ENCODE measurements at regions not wholly inside any gene's neighbourhood (a gene's known extent, or its start where the extent isn't known, plus 50 kb on each side); places are given as distances from the start of the nearest gene placed in this dataset.
"Not testable (repeated sequence)": the region's sequence is repeated elsewhere in the genome, so short reads cannot be mapped to it uniquely, and the experiment has no call there.

DNA sequence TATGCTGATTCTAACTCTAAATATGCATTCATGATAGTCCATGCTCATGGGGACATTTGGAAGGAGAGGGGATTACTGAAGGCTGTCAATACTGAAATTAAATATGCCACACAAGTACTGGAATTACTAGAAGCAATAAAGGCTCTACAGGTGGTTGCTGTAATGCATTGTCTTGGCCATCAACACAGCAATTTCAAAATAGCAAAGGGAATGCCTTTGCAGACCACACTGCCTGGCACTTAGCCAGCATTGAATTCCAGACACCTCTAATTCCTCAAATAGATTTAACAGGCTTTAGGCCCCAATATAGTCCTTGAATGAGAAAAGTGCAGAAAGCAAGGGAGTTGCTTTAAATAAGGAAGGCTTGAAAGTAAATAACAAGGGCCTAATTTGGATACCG, 115.8 kb upstream of the PLCL2 start:
- peak in 1 of 3 donors; percentile 31 for DNase-seq

DNA sequence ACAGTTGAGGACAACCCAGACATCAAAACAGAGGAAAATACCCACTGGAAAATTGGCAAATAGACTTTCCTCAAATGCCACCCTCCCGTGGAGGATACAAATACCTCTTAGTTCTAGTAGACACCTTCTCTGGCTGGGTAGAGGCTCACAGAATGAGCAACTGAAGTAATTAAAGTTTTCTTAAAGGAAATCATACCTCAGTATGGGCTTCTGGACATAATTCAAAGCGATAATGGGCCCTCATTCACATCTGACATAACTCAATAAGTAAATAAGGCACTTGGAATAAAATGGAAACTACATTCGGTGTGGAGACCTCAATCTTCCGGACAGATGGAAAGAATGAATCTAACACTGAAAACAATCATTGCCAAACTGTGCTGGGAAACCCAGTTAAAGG, 115.2 kb upstream of the PLCL2 start:
- no peak for DNase-seq

DNA sequence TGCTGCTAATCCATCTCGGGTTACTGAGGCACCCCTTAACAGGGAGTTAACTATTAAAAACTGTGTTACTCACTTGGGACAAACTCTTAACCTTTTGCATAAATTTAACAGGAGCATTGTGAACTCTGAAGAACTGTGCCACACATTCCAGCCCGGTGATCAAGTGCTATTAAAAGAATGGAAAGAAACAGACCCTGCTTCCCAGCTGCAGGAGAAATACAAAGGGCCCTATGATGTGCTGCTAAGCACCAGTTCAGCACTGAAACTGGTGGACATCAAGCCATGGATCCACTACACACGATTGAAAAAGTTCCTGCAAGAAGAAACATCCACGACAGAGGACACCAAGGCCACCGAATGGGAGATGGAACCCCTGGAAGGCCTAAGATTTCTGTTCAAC, 114.7 kb upstream of the PLCL2 start:
- DNase-seq = no peak

DNA sequence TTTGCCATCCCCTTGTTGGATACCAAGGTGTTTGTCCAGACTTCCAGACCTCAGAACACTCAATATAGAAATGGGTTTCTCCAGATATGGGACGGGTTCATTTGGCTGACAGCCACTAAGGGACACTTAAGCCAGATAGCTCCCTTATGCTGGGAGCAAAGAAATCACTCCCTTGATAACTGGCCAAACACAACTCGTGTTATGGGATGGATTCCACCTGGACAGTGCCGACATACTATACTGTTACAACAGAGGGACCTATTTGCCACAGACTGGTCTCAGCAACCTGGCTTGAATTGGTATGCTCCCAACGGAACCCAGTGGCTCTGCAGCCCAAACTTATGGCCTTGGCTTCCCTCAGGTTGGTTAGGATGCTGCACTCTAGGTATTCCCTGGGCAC, 114.0 kb upstream of the PLCL2 start:
- DNase-seq = no peak

DNA sequence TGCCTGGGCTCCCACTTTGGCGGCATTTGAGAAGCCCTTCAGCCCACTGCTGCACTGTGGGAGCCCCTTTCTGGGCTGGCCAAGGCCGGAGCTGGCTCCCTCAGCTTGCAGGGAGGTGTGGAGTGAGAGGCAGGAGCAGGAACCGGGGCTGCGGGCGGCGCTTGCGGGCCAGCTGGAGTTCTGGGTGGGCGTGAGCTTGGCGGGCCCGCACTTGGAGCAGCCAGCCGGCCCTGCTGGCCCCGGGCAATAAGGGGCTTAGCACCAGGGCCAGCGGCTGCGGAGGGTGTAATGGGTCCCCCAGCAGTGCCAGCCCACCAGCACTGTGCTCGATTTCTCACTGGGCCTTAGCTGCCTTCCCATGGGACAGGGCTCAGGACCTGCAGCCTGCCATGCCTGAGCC, 111.2 kb upstream of the PLCL2 start:
- not testable (repeated sequence) for DNase-seq

DNA sequence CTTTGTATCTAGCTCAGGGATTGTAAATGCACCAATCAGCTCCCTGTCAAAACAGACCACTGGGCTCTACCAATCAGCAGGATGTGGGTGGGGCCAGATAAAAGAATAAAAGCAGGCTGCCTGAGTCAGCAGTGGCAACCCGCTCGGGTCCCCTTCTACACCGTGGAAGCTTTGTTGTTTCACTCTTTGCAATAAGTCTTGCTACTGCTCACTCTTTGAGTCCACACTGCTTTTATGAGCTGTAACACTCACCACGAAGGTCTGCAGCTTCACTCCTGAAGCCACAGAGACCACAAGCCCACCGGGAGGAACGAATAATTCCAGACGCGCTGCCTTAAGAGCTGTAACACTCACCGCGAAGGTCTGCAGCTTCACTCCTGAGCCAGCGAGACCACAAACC, 110.2 kb upstream of the PLCL2 start:
- DNase-seq = not testable (repeated sequence)

DNA sequence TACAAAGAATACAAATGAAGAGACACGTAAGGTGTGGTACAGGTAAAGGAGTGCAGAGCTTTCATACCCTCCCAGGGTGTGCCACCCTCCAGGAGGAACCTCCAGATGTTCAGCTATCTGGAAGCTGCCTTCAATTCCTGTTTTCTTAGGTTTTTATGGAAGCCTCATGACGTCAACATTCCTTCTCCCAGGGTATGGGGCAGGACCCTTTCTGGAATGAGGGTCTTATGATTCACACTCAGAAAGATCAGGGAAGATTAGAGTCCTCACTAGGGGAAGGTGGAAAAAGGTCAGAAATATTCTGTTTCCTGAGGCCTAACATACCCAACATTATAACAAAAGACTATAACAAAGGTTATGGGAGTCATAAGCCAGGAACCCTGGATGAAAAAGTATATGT, 99.8 kb upstream of the PLCL2 start:
- DNase-seq = no peak

DNA sequence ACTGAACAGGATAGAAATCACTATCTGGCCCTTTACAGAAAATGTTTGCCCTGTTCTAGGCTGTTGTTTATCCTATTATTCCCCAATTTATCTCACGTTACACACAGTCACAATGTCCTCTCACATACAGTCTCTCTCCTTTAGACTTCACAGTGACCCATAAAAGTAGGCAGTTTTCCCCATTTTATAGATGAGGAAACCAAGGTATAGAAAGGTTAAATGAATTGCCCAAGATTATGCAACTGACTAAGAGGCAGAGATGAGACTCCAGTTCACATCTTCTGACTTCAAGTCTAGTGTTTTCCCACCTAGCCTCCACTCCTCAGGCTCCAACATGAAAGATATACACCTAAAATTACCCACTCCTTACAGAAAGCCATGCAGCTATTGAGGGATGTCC, 99.3 kb upstream of the PLCL2 start:
- no peak for DNase-seq

DNA sequence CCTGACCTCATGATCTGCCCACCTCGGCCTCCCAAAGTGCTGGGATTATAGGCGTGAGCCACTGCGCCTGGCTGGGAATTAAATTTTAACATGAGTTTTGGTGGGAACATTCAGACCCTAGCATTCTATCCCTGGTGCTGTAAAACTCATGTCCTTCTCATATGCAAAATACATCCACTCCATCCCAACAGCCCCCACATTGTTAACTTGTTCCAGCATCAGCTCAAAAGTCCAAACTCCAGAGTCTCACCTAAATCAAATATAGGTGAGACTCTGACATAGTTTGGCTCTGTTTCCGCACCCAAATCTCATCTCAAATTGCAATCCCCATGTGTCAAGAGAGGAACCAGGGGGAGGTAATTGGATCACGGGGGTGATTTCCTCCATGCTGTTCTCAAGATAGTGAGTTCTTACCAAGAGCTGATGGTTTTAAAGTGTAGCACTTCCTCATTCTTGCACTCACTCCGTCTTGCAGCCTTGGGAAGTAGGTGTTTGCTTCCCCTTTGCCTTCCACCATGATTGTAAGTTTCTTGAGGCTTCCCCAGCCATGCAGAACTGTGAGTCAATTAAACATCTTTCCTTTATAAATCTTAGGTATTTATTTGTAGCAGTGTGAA, 96.2 kb upstream of the PLCL2 start:
- peak in 1 of 3 donors; percentile 23 for DNase-seq

DNA sequence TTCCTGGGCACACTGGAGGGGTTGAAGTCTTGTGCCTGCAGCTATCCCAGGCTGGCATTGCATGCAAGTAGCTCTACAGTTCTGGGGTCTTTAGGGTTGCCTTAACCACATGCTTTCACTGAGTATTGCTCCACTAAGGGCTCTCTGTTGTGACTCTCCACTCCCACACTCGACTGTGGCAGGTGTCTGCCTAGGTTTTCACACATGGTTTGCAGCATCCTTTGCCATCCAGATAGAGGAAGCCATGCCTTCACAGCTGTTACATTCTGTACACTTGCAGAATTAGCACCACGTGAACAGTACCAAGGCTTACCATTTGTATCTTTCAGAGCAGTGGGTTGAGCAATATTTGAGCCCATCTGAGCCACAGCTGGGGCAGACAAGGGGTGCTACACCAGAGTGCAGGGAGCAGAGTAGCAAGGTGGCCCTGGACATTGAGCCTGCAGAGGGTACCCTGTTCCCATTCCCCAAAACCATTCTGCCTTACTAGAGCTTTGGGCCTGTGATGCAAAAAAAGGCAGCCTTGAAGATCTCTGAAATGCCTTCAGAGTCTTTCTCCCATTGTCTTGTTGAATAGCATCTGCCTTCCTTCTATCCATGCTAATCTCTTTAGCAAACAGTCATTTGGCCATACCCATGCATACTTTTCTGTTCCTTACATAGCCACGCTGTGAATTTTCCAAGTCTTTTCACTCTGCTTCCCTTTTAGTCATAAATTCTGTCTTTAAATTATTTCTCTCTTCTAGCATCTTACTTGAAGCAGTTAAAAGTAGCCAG, 95.2 kb upstream of the PLCL2 start:
- peak in 1 of 3 donors; percentile 19 for DNase-seq

DNA sequence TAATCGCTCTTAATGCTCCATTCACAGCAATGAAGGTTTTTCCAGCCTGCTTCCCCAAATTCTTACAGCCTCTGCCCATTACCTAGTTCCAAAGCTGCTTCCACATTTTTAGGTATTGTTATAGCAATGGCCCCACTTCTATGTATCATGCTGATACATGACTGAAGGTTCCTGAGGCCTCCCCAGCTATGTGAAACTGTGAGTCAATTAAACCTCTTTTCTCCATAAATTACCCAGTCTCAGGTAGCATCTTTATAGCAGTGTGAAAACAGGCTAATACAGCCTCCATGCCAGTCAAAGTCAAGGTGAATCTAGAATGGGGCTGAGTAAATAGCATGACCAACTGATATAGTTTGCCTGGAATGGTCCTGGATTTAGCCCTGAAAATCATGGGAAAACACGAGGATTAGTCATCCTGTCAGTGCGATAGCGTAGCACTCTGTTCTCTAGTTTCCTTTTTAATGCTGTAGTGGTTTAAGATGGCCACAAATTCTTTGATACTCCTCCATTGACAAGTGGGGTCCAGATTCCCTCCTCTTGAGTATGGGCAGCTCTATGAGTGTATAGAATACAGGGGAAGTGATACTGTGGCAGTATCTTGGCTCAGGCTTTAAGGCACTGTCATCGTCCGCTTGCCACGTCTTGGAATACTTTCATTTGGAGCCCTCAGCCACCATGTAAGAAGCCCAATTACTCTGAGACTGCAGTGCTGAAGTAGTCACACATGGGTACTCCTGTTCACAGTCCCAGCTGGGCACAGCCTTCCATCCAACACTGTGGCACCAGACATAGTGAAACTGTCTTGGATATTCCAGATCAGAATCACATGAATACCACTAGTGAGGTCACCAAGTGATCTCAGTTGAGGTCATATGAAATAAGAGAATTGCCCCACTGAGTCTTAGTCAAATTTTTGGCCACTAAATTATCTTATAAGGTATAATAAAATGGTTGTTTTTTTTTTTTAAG, 94.0 kb upstream of the PLCL2 start:
- no peak for DNase-seq

DNA sequence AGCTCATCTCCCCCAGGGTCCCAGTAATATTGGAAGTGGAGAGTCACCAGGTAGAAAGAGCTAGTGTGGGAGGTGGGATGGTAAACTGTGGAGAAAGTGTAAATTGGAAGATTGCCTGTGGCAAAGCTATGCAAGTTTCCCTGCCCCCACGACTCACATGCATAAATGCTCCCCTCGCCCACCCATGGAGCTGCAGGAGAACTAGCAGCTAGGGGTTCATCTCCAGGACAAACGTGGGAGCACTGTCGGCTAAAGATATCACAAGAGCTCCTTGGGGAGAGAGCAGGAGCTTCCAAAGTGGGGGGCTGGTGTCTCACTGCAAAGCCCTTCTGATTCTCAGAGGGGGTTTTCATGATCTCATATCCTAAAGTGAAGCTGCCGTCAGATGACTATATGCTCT, 91.4 kb upstream of the PLCL2 start:
- no peak for DNase-seq

DNA sequence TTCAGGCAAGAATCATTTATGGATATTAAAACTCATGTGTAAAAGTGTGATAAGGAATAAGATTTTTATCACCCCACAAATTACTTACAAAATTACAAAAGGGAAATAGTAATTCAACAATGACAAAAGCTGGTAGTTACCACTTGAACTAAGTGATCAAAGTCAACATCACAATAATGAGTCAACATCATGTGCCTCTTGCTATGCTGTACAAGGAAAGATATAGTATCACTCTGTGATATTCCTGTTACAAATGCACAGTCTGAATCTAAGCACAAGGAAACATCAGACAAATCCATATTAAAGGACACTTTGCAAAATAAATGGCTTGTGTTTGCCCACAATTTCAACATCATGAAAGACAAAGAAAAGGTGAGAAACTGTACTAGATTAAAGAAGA, 90.5 kb upstream of the PLCL2 start:
- no peak for DNase-seq

DNA sequence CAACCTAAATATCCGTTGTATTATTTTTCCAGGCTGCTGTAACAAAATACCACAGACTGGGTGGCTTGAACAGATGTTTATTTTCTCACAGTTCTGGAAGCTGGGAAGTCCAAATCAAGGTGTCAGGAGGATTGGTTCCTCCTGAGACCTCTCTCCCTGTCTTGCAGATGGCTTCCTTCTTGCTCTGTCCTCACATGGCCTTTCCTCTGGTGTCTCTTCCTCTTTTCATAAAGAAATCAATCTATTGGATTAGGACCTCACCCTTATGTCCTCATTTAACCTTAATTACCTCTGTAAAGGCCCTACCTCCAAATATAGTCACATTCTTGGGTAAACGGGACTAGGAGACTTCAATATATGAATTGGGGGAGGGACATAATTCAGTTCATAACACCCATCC, 89.2 kb upstream of the PLCL2 start:
- no peak for DNase-seq

DNA sequence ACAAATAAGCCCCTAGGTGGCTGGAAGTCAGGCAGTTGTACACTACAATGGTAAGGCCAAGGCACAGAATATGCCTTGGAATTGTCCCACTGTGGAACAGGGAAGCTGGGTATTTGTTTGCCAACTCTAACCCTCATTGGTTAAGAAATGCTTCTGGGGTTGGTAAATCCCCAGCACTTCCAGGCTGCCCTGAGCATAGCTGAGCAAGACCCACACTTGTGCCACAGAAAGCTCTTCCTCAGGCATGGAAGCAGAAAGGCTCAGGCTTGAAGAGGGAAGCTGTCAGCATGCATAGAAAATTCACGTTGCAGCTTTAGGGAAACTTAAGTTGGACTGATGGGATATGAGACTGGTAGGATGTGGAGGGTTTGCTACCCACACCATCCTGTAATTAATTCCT, 86.9 kb upstream of the PLCL2 start:
- no peak for DNase-seq

DNA sequence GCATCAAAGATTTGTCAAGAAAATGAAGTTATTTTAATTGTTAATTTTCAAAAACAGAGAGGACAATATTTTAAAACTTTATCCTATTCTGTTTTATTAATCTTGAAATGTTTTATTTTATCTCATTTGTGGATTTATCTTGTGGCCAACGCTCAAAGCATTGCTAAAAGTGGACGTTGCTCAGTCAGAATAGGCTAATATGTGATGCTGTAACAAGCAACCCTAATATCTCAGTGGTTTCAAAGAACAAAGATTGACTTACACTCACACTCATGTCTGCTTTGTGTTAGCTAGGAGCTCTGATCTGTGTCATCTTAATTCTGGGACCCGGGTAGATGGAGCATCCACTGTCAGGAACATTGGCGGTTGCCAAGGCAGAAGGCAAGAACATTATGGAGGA, 86.0 kb upstream of the PLCL2 start:
- DNase-seq = no peak

DNA sequence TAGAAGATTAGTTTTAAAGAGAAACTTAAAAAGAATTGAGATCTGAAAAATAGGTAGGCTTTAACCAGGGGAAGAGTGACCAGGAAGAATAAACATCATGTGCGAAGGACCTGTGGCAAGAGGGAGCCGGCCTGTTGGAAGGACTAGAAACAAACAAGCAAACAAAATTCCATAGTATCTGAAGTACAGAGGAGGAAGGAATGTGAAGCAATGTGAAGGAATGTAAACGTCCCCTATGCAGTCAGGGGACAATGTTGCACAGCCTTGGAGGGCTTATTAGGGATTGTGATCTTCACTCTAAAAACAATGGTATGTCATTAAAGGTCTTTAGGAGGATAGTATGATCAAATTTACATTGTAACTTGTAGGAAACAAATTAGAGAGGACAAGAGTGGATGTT, 84.4 kb upstream of the PLCL2 start:
- DNase-seq = no peak

DNA sequence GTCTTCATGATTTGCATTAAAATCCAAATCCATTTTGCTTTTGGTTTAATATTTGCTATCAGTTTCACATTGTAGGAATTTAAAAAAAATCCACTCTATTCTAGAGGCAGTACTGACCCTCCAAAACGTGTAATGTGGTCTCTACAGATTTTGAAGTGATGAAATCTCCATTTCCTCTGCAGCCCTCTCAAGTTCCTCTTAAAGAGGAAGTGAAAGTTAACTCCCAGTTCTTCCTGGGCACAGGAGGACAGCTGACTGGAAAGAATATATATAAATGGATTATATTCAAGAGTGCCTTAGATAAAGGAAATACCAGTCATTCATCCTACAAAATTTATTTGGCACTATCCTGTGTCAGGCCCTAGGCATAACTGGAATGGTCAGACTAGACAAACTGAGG, 83.5 kb upstream of the PLCL2 start:
- peak in 2 of 3 donors; percentile 14 to 40 for DNase-seq

DNA sequence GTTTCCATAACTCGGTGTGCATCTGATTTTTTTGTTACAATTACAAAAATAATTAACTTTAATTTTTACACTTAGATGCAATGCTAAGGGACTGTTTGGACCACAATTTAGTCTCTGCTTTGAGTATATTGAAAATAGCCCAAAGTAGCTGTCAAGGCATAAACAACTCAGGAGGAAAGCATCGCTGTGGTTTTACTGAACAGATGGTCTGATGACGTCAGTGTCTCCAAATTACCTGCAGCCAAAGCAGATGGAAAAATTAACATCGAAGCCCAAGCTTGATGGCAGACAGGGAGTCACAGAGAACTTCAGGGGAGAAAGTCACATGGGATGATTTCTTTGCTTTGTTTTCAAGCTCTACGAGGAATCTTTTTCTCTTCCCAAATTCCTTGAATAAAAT, 83.1 kb upstream of the PLCL2 start:
- peak; percentile 28 to 48 (median 30) for DNase-seq

DNA sequence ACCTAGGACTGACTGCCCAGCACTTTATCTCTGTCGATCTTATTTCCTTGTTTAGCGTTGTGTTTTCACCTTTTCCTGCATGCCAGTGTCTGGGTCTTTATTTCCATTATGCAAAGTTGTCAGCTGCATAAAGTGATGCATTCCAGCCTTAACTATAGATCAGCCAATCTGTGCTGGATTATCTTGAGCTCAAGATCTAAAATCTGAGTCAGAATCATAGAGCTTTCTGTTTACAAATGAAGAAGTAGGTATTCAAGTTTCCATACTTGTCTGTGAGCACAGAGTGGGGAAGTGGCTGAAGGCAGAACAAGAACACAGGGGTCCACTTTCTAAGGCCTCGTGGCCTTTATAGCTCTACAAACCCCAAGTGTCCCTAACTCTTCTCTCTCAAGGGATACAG, 82.4 kb upstream of the PLCL2 start:
- DNase-seq = peak in 1 of 3 donors; percentile 18

DNA sequence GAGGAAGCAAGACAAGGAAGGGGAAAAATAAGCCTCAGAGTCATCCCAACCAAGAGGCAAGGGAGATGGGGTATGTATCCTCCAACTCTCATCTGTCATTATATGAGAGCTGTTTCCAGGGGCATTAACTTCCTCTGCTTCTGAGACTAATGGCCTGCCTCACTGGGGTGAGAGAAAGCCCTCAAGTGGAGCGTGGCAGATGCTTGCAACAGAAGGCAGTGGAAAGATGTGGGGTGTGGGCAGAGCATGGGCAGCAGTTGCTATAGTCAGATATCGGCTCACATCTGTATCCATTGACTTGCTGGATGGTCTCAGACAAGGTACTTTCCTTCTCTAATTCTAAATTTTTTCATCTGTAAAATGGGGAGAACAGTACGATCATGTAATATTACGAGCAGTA, 81.7 kb upstream of the PLCL2 start:
- DNase-seq = no peak

DNA sequence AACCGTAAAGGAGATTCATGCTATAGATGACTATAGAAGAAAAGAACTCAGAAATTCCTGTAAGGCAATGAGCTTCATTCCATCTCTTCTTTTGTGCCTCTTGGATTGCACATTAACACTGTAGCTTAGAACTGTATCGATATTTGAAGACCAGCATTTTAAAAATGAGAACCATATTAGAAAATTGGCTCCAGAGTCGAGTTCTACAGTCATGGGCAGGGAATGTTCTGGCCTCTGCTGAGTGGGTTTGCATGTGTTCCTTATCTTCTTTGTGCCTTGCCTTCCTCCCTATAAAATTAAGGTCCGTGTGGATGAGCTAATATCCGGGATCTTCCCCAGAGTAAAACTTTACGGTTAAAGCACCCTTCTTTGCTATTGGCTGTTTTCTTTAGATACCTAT, 77.4 kb upstream of the PLCL2 start:
- peak in 1 of 3 donors; percentile 15 for DNase-seq
